ENCODE measurements at regions not wholly inside any gene's neighbourhood (a gene's known extent, or its start where the extent isn't known, plus 50 kb on each side); places are given as distances from the start of the nearest gene placed in this dataset.
"Not testable (repeated sequence)": the region's sequence is repeated elsewhere in the genome, so short reads cannot be mapped to it uniquely, and the experiment has no call there.

DNA sequence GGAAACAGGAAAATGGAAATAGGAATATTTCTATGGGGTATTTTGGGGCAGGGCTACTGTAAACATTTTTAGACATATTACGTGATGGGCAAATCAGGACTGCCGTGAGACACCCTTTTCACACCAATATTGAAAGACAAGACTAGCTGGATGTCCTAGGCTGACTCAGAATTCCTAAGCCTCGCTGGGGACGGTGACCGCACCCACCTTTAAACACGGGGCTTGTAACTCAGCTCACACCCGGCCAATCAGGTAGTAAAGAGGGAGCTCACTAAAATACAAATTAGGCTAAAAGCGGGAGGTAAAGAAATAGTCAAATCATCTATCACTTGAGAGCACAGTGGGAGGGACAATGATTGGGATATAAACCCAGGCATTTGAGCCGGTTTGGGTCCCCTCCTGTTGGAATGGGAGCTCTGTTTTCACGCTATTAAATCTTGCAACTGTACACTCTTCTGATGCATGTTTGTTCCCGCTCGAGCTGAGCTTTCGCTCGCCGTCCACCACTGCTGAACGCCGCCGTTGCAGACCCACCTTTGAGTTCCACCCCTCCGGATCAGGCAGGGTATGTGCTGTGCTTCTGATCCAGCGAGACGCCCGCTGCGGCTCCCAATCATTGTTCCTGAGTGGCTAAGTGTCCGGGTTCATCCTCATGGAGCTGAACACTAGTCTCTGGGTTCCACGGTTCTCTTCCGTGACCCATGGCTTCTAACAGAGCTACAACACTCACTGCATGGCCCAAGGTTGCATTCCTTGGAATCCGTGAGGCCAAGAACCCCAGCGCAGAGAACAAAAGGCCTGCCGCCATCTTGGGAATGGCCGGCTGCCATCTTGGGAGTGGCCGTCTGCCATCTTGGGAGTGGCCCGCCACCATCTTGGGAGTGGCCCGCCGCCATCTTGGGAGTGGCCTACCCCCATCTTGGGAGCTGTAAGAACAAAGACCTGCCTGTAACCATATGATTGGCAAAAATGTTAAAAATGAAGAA, 152.6 kb downstream of the CRLF2 start:
- Histone ChIP-seq H3K4me2 (no peak overlapping the region), H3K4me3 (no peak overlapping the region), H3K9me3 (peaks cover 4% of the 10 kb centered on the region; the same call in 1 of the 3 replicates), H3K27ac (no peak overlapping the region), H3K4me1 (no peaks in the 10 kb centered on the region)
- TF ChIP-seq, protein P1, sequence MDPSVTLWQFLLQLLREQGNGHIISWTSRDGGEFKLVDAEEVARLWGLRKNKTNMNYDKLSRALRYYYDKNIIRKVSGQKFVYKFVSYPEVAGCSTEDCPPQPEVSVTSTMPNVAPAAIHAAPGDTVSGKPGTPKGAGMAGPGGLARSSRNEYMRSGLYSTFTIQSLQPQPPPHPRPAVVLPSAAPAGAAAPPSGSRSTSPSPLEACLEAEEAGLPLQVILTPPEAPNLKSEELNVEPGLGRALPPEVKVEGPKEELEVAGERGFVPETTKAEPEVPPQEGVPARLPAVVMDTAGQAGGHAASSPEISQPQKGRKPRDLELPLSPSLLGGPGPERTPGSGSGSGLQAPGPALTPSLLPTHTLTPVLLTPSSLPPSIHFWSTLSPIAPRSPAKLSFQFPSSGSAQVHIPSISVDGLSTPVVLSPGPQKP (IDR thresholded peaks at IDR 0.05; ENCODE audit: low read depth, low read length) = no peak
- no peak for TF ChIP-seq HOXB13 (CRISPR knock-in tag; IDR thresholded peaks at IDR 0.05; ENCODE audit: low read depth)
- TF ChIP-seq, protein P2, sequence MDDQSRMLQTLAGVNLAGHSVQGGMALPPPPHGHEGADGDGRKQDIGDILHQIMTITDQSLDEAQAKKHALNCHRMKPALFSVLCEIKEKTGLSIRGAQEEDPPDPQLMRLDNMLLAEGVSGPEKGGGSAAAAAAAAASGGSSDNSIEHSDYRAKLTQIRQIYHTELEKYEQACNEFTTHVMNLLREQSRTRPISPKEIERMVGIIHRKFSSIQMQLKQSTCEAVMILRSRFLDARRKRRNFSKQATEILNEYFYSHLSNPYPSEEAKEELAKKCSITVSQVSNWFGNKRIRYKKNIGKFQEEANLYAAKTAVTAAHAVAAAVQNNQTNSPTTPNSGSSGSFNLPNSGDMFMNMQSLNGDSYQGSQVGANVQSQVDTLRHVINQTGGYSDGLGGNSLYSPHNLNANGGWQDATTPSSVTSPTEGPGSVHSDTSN (IDR thresholded peaks at IDR 0.05) = no peak
- TF ChIP-seq TP53 (CRISPR knock-in tag; IDR thresholded peaks at IDR 0.05) = 0 out of 2 replicates have a peak, but pooled peaks have one; percentile 35
- ATAC-seq (no peak), FAIRE-seq (no peak), DNase-seq (ENCODE audit: low read depth in 1 of 2, low spot score in 1 of 2) (no peak)
- POLR2A ChIA-PET = no interaction called here
- 68% methylated on average over 31 of the region's 34 CpGs for WGBS (ENCODE audit: missing lambda C conversion rate)
- CTCF ChIA-PET = no interaction called here

DNA sequence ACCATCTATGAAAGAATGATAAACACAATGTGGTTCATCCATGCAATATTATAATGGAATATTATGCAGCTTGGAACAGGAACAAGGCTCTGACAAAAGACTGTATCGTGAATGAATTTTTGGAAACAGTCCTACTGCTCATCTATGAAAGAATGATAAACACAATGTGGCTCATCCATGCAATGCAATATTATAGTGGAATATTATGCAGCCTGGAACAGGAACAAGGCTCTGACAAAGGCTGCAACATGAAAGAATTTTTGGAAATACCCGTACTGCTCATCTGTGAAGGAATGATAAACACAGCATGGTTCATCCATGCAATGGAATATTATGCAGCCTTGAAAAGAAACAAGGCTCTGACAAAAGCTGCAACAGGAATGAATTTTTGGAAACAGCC, 158.8 kb downstream of the CRLF2 start:
- H3K27ac ChIP-seq; H3K4me2 ChIP-seq; H3K4me3 ChIP-seq; DNase-seq (ENCODE audit: low read depth in 1 of 2, low spot score in 1 of 2); FAIRE-seq; H3K4me1 ChIP-seq; POLR2A ChIA-PET; ATAC-seq; CTCF ChIA-PET: not testable (repeated sequence)
- 1% methylated on average over 2 of the region's 2 CpGs for WGBS (ENCODE audit: missing lambda C conversion rate)
- H3K9me3 ChIP-seq = peaks cover 21% of the 10 kb centered on the region; the same call in 2 of the 3 replicates

DNA sequence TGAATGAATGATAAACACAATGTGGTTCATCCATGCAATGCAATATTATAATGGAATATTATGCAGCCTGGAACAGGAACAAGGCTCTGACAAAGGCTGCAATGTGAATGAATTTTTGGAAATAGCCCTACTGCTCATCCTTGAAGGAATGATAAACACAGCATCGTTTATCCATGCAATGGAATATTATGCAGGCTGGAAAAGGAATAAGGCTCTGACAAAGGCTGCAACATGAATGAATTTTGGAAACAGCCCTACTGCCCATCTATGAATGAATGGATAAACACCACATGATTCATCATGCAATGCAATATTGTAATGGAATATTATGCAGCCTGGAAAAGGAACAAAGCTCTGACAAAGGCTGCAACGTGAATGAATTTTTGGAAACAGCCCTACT, 159.4 kb downstream of the CRLF2 start:
- Histone ChIP-seq H3K4me3 (no peak overlapping the region), H3K9me3 (peaks cover 21% of the 10 kb centered on the region; the same call in 2 of the 3 replicates), H3K4me2 (no peak overlapping the region), H3K4me1 (no peaks in the 10 kb centered on the region), H3K27ac (no peak overlapping the region)
- FAIRE-seq = no peak
- ChIA-PET CTCF (no interaction called here), POLR2A (no interaction called here)
- WGBS (ENCODE audit: missing lambda C conversion rate) = 28% methylated on average over 2 of the region's 2 CpGs
- 0 out of 2 replicates have a peak, but pooled peaks have one; percentile 14 for TF ChIP-seq CHD4 (IDR thresholded peaks at IDR 0.05; ENCODE audit: borderline replicate concordance)
- TF ChIP-seq ZC3H11A (IDR thresholded peaks at IDR 0.05) = no peak
- TF ChIP-seq HEYL (CRISPR knock-in tag; IDR thresholded peaks at IDR 0.05) = no peak
- TF ChIP-seq, protein P2 (IDR thresholded peaks at IDR 0.05) = no peak
- ATAC-seq = no peak
- no peak for DNase-seq (ENCODE audit: low read depth in 1 of 2, low spot score in 1 of 2)

DNA sequence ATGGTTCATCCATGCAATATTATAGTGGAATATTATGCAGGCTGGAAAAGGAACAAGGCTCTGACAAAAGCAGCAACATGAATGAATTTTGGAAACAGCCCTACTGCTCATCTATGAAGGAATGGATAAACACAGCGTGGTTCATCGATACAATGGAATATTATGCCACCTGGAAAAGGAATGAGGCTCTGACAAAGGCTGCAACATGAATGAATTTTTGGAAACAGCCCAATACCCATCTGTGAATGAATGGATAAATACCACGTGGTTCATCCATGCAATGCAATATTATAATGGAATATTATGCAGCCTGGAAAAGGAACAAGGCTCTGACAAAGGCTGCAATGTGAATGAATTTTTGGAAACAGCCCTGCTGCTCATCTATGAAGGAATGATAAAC, 160.4 kb downstream of the CRLF2 start:
- peaks cover 21% of the 10 kb centered on the region; the same call in 2 of the 3 replicates for H3K9me3 ChIP-seq
- WGBS (ENCODE audit: missing lambda C conversion rate) = 56% methylated on average over 3 of the region's 3 CpGs
- H3K4me3 ChIP-seq = no peak overlapping the region
- TF ChIP-seq, protein P3, sequence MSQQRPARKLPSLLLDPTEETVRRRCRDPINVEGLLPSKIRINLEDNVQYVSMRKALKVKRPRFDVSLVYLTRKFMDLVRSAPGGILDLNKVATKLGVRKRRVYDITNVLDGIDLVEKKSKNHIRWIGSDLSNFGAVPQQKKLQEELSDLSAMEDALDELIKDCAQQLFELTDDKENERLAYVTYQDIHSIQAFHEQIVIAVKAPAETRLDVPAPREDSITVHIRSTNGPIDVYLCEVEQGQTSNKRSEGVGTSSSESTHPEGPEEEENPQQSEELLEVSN (IDR thresholded peaks at IDR 0.05; ENCODE audit: borderline replicate concordance, low read depth) = no peak
- TF ChIP-seq FOXS1 (CRISPR knock-in tag; IDR thresholded peaks at IDR 0.05) (no peak), SMC3 (IDR thresholded peaks at IDR 0.05) (no peak), HDAC2 (IDR thresholded peaks at IDR 0.05) (no peak), EHMT2 (IDR thresholded peaks at IDR 0.05; ENCODE audit: low read depth) (no peak), CEBPB (IDR thresholded peaks at IDR 0.05) (no peak), CHD4 (IDR thresholded peaks at IDR 0.05; ENCODE audit: borderline replicate concordance) (0 out of 2 replicates have a peak, but pooled peaks have one; percentile 16), GATA3 (IDR thresholded peaks at IDR 0.05; ENCODE audit: borderline replicate concordance) (no peak)
- ChIA-PET CTCF (no interaction called here), POLR2A (no interaction called here)
- no peak overlapping the region for H3K4me2 ChIP-seq
- DNase-seq (ENCODE audit: low read depth in 1 of 2, low spot score in 1 of 2) (no peak), ATAC-seq (no peak), FAIRE-seq (no peak)
- no peak overlapping the region for H3K27ac ChIP-seq
- no peaks in the 10 kb centered on the region for H3K4me1 ChIP-seq
